KMS-11 (cell line): ENCODE measurements at regions not wholly inside any gene's neighbourhood (a gene's known extent, or its start where the extent isn't known, plus 50 kb on each side); places are given as distances from the start of the nearest gene placed in this dataset.
"Not testable (repeated sequence)": the region's sequence is repeated elsewhere in the genome, so short reads cannot be mapped to it uniquely, and the experiment has no call there.

Experiments
- H2AFZ ChIP-seq: fragments of 200-600 bp; sonication (generic); 2 replicates; pipeline ENCODE4 v1.6.1; 2016; ENCODE audit warnings: antibody characterized with exemption, mixed run types, low read depth
- H3K27ac ChIP-seq: fragments of 200-600 bp; sonication (generic); 2 replicates; pipeline ENCODE4 v1.6.1; 2016; ENCODE audit warnings: mild to moderate bottlenecking, mixed run types
- H3K27me3 ChIP-seq: fragments of 200-600 bp; sonication (generic); 2 replicates; pipeline ENCODE4 v1.6.1; 2017; ENCODE audit warnings: mild to moderate bottlenecking, low read depth, mixed run types, moderate library complexity; ENCODE audit not compliant: insufficient read depth
- H3K36me3 ChIP-seq: fragments of 200-600 bp; sonication (generic); 2 replicates; pipeline ENCODE4 v1.6.1; 2017; ENCODE audit warnings: mild to moderate bottlenecking, mixed run types; ENCODE audit not compliant: insufficient read depth
- H3K4me1 ChIP-seq: fragments of 200-600 bp; sonication (generic); 2 replicates; pipeline ENCODE4 v1.6.1; 2016; ENCODE audit warnings: mild to moderate bottlenecking, low read depth, mixed run types; ENCODE audit not compliant: poor library complexity, severe bottlenecking
- H3K4me2 ChIP-seq: fragments of 200-600 bp; sonication (generic); 2 replicates; pipeline ENCODE4 v1.7.0; 2016; ENCODE audit warnings: mild to moderate bottlenecking, mixed run types
- H3K4me3 ChIP-seq: fragments of 200-600 bp; sonication (generic); IDR thresholded peaks from 2 replicates; pipeline ENCODE4 v1.6.1; 2017; ENCODE audit warnings: low read depth, low read length, mixed read lengths; ENCODE audit not compliant: insufficient read depth
- H3K79me2 ChIP-seq: fragments of 200-600 bp; sonication (generic); 2 replicates; pipeline ENCODE4 v1.6.1; 2016; ENCODE audit warnings: low read depth, mixed run types; ENCODE audit not compliant: insufficient read depth
- H3K9ac ChIP-seq: fragments of 200-600 bp; sonication (generic); 2 replicates; pipeline ENCODE4 v1.6.1; 2016; ENCODE audit warnings: mild to moderate bottlenecking, mixed run types
- H4K20me1 ChIP-seq: fragments of 200-600 bp; sonication (generic); 2 replicates; pipeline ENCODE4 v1.6.1; 2016; ENCODE audit warnings: mild to moderate bottlenecking, mixed run types; ENCODE audit not compliant: insufficient read depth
- TF ChIP-seq, protein P1 (sequence below): fragments of 200-600 bp; sonication (generic); conservative IDR thresholded peaks from 2 replicates; pipeline ENCODE4 v1.6.1; 2017; ENCODE audit warnings: low read depth, mild to moderate bottlenecking, antibody characterized with exemption, low read length, moderate library complexity, mixed read lengths

DNA sequence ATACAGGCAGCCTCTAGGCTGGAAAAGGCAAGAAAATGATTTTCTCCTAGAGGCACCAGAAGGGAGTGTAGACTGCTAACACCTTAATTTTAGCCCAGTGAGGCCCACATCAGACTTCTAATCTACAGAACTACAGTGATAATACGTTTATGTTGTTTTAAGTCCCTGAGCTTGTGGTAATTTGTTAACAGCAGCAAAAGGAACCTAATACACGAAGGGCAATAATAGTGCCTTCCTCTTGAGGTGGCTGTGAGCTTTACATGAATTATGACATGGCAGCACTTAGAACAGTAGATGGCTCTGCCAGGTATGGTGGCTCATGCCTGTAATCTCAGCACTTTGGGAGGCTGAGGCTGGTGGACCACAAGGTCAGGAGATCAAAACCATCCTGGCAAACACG lies 118.8 kb downstream of the ZNF664 start:
- H3K79me2 ChIP-seq, result no peaks in the 10 kb centered on the region
- no peaks in the 10 kb centered on the region for H3K27me3 ChIP-seq
- H3K9ac ChIP-seq, result no peak overlapping the region
- no peak overlapping the region for H3K27ac ChIP-seq
- peaks cover 4% of the 10 kb centered on the region for H3K4me1 ChIP-seq
- no peaks in the 10 kb centered on the region for H4K20me1 ChIP-seq
- H2AFZ ChIP-seq, result no peak overlapping the region
- no peak overlapping the region for H3K4me3 ChIP-seq
- no peaks in the 10 kb centered on the region for H3K36me3 ChIP-seq
- TF ChIP-seq, protein P1, sequence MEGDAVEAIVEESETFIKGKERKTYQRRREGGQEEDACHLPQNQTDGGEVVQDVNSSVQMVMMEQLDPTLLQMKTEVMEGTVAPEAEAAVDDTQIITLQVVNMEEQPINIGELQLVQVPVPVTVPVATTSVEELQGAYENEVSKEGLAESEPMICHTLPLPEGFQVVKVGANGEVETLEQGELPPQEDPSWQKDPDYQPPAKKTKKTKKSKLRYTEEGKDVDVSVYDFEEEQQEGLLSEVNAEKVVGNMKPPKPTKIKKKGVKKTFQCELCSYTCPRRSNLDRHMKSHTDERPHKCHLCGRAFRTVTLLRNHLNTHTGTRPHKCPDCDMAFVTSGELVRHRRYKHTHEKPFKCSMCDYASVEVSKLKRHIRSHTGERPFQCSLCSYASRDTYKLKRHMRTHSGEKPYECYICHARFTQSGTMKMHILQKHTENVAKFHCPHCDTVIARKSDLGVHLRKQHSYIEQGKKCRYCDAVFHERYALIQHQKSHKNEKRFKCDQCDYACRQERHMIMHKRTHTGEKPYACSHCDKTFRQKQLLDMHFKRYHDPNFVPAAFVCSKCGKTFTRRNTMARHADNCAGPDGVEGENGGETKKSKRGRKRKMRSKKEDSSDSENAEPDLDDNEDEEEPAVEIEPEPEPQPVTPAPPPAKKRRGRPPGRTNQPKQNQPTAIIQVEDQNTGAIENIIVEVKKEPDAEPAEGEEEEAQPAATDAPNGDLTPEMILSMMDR, result no peak
- no peak overlapping the region for H3K4me2 ChIP-seq

DNA sequence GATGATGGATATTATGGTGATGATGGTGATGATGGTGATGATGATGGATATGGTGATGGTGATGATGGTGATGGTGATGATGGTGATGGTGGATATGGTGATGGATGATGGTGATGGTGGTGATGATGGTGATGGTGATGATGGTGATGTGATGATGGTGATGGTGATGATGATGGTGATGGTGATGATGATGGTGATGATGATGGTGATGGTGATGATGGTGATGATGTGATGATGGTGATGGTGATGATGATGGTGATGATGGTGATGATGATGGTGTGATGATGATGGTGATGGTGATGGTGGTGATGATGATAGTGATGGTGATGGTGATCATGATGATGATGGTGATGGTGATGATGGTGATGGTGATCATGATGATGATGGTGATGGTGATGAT lies 119.5 kb downstream of the ZNF664 start:
- not testable (repeated sequence) for H3K27ac ChIP-seq

DNA sequence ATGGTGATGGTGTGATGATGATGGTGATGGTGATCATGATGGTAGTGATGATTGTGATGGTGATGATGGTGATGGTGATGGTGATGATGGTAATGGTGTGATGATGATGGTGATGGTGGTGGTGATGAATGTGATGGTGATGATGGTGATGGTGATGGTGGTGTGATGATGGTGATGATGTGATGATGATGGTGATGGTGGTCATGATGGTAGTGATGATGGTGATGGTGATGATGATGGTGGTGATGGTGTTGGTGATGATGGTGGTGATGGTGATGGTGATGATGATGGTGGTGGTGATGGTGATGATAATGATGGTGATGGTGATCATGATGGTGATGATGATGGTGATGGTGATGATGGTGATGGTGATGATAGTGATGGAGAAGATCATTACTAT lies 120.3 kb downstream of the ZNF664 start:
- no peak overlapping the region for H3K4me2 ChIP-seq
- no peak overlapping the region for H3K9ac ChIP-seq
- no peaks in the 10 kb centered on the region for H4K20me1 ChIP-seq
- H3K27me3 ChIP-seq, result no peaks in the 10 kb centered on the region
- TF ChIP-seq, protein P1, result no peak
- H3K4me1 ChIP-seq, result peaks cover 4% of the 10 kb centered on the region
- H3K4me3 ChIP-seq, result no peak overlapping the region
- no peak overlapping the region for H3K27ac ChIP-seq
- no peak overlapping the region for H2AFZ ChIP-seq
- H3K36me3 ChIP-seq, result no peaks in the 10 kb centered on the region
- H3K79me2 ChIP-seq, result no peaks in the 10 kb centered on the region

More for the DNA sequence above, 119.5 kb downstream of the ZNF664 start:
- not testable (repeated sequence) for H3K36me3 ChIP-seq, H2AFZ ChIP-seq, H3K4me3 ChIP-seq, H3K9ac ChIP-seq, H3K4me1 ChIP-seq, H3K27me3 ChIP-seq, H3K79me2 ChIP-seq, H3K4me2 ChIP-seq, H4K20me1 ChIP-seq

DNA sequence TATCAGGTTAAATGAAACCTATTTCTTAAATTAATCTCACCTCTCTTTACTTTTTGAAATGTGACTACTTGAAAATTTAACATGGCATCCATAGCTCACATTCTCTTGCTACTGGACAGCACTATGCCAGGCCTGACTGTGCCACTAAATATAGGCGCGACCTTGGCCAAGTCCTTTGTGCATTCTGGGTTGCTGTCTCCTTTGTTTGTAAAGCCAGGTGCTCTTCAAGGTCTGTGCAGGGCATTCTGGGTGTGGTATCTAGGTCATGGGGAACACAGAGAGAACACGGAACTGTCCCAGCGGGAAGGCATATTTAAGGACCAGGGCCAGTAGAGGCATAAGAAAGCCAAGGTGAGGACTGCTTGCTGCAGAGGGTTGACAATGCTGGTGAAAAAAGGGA lies 121.2 kb downstream of the ZNF664 start:
- TF ChIP-seq, protein P1, result no peak
- Histone ChIP-seq H3K4me2 (no peak overlapping the region), H3K9ac (no peak overlapping the region), H4K20me1 (no peaks in the 10 kb centered on the region), H2AFZ (no peak overlapping the region), H3K4me3 (no peak overlapping the region), H3K27ac (no peak overlapping the region), H3K79me2 (no peaks in the 10 kb centered on the region), H3K27me3 (no peaks in the 10 kb centered on the region), H3K4me1 (peaks cover 4% of the 10 kb centered on the region), H3K36me3 (no peaks in the 10 kb centered on the region)

DNA sequence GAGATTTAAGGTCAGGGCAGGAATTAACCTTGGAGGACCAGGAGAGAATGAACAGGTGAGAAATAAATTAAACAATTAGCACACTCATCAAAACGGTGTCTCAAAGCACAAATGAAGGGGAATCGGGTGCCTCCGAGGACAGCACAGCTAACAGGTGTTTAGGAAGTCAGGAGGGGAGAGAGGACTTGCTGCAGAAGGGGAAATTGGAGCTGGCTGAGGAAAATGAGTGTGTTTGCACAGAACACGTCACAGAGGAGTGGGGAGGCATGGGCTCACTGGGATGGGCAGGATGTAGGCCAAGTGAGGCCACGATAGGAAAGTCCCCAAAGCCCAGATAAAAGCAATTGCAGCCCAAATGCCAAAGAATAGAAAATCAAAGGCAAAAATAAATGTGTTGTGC lies 121.7 kb downstream of the ZNF664 start:
- no peak overlapping the region for H3K4me2 ChIP-seq
- no peak overlapping the region for H3K27ac ChIP-seq
- no peaks in the 10 kb centered on the region for H3K36me3 ChIP-seq
- TF ChIP-seq, protein P1, result no peak
- H3K27me3 ChIP-seq, result no peaks in the 10 kb centered on the region
- H3K4me3 ChIP-seq, result no peak overlapping the region
- peaks cover 4% of the 10 kb centered on the region for H3K4me1 ChIP-seq
- H3K79me2 ChIP-seq, result no peaks in the 10 kb centered on the region
- no peak overlapping the region for H2AFZ ChIP-seq
- H4K20me1 ChIP-seq, result no peaks in the 10 kb centered on the region
- H3K9ac ChIP-seq, result no peak overlapping the region
